CD4-positive, alpha-beta T cell (primary cell): ENCODE measurements at regions not wholly inside any gene's neighbourhood (a gene's known extent, or its start where the extent isn't known, plus 50 kb on each side); places are given as distances from the start of the nearest gene placed in this dataset.

Experiments used
- ATAC-seq: fragments of 200-7000 bp; cut with Tn5 transposase; one replicate; pipeline ENCODE4 v1.10.0; 2022; ENCODE audit warnings: mild to moderate bottlenecking; ENCODE audit not compliant: poor library complexity
- CTCF ChIA-PET: fragments of 350-600 bp; sonication (Branson Sonifier 250); formaldehyde crosslinking; loops from one replicate; lab custom pipeline; 2021; ENCODE audit warnings: antibody characterized with exemption, inconsistent platforms; lab: Charles Lee
- POLR2A ChIA-PET: fragments of 350-600 bp; sonication (Branson Sonifier 250); formaldehyde crosslinking; loops from one replicate; lab custom pipeline; 2021; ENCODE audit warnings: antibody characterized with exemption, inconsistent platforms; lab: Charles Lee
- DNase-seq, 14 experiments: peaks; one replicate each; pipeline ENCODE4 v3.0.0-alpha.2; 2013 to 2020; ENCODE audit warnings: mixed read lengths in 2 of 14
- H3K27ac ChIP-seq, 2 donors: one replicate each; pipeline versions ENCODE4 v1.5.1 to v1.7.0; 2013; ENCODE audit warnings: low read length in 2 of 2, low read depth in 1 of 2, mild to moderate bottlenecking in 1 of 2
- H3K27me3 ChIP-seq, 2 experiments: 1 replicate in 1 of 2; 2 replicates in 1 of 2; pipeline versions ENCODE4 v1.6.1 to v1.7.0; 2013; ENCODE audit warnings: low read length in 2 of 2, control low read depth in 1 of 2, mild to moderate bottlenecking in 1 of 2, moderate library complexity in 1 of 2; ENCODE audit not compliant: insufficient read depth in 2 of 2, control insufficient read depth in 1 of 2
- H3K36me3 ChIP-seq: one replicate; pipeline ENCODE4 v1.6.1; 2013; ENCODE audit warnings: low read length, control low read depth; ENCODE audit not compliant: insufficient read depth
- H3K4me1 ChIP-seq: one replicate; pipeline ENCODE4 v1.6.1; 2013; ENCODE audit warnings: low read length, control low read depth; ENCODE audit not compliant: insufficient read depth
- H3K4me3 ChIP-seq: one replicate; pipeline ENCODE4 v1.5.1; 2013; ENCODE audit warnings: mild to moderate bottlenecking, low read length, moderate library complexity
- H3K9me3 ChIP-seq, 2 experiments: 1 replicate in 1 of 2; 2 replicates in 1 of 2; pipeline versions ENCODE4 v1.6.1 to v1.7.0; 2013; ENCODE audit warnings: low read length in 2 of 2, mild to moderate bottlenecking in 2 of 2, control low read depth in 1 of 2, moderate library complexity in 1 of 2; ENCODE audit not compliant: control insufficient read depth in 1 of 2, insufficient read depth in 1 of 2
- H3K27ac Mint-ChIP-seq: one replicate; pipeline ENCODE4 v1.8.0; 2020; ENCODE audit warnings: mixed read lengths
- H3K27me3 Mint-ChIP-seq: one replicate; pipeline ENCODE4 v1.8.0; 2021; ENCODE audit warnings: mixed read lengths
- H3K36me3 Mint-ChIP-seq: one replicate; pipeline ENCODE4 v1.8.0; 2021; ENCODE audit warnings: low read depth, mixed read lengths
- H3K4me1 Mint-ChIP-seq: one replicate; pipeline ENCODE4 v1.8.0; 2021; ENCODE audit warnings: low read depth, mixed read lengths
- H3K4me3 Mint-ChIP-seq: one replicate; pipeline ENCODE4 v1.8.0; 2020; ENCODE audit warnings: mild to moderate bottlenecking, mixed read lengths
- H3K9me3 Mint-ChIP-seq: one replicate; pipeline ENCODE4 v1.8.0; 2020; ENCODE audit warnings: mixed read lengths
- CTCF ChIP-seq: fragments of 200-600 bp; IDR thresholded peaks from one replicate; pipeline ENCODE4 v1.8.0; 2022; ENCODE audit warnings: antibody characterized with exemption, mild to moderate bottlenecking
- intact Hi-C, 2 experiments: fragments of 100-400 bp; cut with DNase I in 1 of 2; cut with micrococcal nuclease in 1 of 2; formaldehyde crosslinking; loops; one replicate each; pipeline versions ENCODE4 v1.15.1 to v1.9.0; 2023 to 2025; cut with DNase I, micrococcal nuclease

- ChIA-PET POLR2A (no interaction called here), CTCF (no interaction called here)
- H3K9me3 ChIP-seq = peaks cover 0 to 6% of the 10 kb centered on the region in 2 experiments
- H3K4me3 ChIP-seq = no peak overlapping the region
- DNase-seq (no peak), ATAC-seq (no peak)
- Mint-ChIP-seq H3K27me3 (no peaks in the 10 kb centered on the region), H3K4me1 (no peaks in the 10 kb centered on the region), H3K9me3 (no peaks in the 10 kb centered on the region), H3K27ac (no peak overlapping the region), H3K4me3 (no peak overlapping the region), H3K36me3 (no peaks in the 10 kb centered on the region)
- no peak for TF ChIP-seq CTCF
- no peaks in the 10 kb centered on the region for H3K36me3 ChIP-seq
- no peaks in the 10 kb centered on the region for H3K4me1 ChIP-seq
- H3K27ac ChIP-seq = no peak overlapping the region
- H3K27me3 ChIP-seq = no peaks in the 10 kb centered on the region
- intact Hi-C loops = no loop called here
Observed at GRCh38 chr5:2158767-2159166, 276.0 kb upstream of the IRX4 start.

GRCh38 chr5:2158109-2158508 is 275.4 kb upstream of the IRX4 start:
- no peak for TF ChIP-seq CTCF
- Mint-ChIP-seq H3K9me3 (no peaks in the 10 kb centered on the region), H3K36me3 (no peaks in the 10 kb centered on the region), H3K4me3 (no peak overlapping the region), H3K27me3 (no peaks in the 10 kb centered on the region), H3K4me1 (no peaks in the 10 kb centered on the region), H3K27ac (no peak overlapping the region)
- peaks cover 0 to 6% of the 10 kb centered on the region in 2 experiments for H3K9me3 ChIP-seq
- no peak for DNase-seq
- no peaks in the 10 kb centered on the region for H3K36me3 ChIP-seq
- H3K4me3 ChIP-seq = no peak overlapping the region
- no peak overlapping the region for H3K27ac ChIP-seq
- no peaks in the 10 kb centered on the region for H3K4me1 ChIP-seq
- H3K27me3 ChIP-seq = no peaks in the 10 kb centered on the region
- intact Hi-C loops = no loop called here
- CTCF ChIA-PET = no interaction called here
- POLR2A ChIA-PET = no interaction called here
- no peak for ATAC-seq

GRCh38 chr5:2157372-2157771 is 274.6 kb upstream of the IRX4 start:
- Histone ChIP-seq H3K9me3 (peaks cover 0 to 6% of the 10 kb centered on the region in 2 experiments), H3K4me1 (no peaks in the 10 kb centered on the region), H3K27ac (no peak overlapping the region), H3K4me3 (no peak overlapping the region), H3K27me3 (no peaks in the 10 kb centered on the region), H3K36me3 (no peaks in the 10 kb centered on the region)
- DNase-seq (no peak), ATAC-seq (no peak)
- ChIA-PET POLR2A (no interaction called here), CTCF (no interaction called here)
- no peak for TF ChIP-seq CTCF
- Mint-ChIP-seq H3K4me1 (no peaks in the 10 kb centered on the region), H3K27ac (no peak overlapping the region), H3K36me3 (no peaks in the 10 kb centered on the region), H3K9me3 (no peaks in the 10 kb centered on the region), H3K27me3 (no peaks in the 10 kb centered on the region), H3K4me3 (no peak overlapping the region)
- intact Hi-C loops = no loop called here
